Upper lobe of left lung (tissue), 6 donors: ENCODE measurements at regions not wholly inside any gene's neighbourhood (a gene's known extent, or its start where the extent isn't known, plus 50 kb on each side); places are given as distances from the start of the nearest gene placed in this dataset.

Experiments used
- ATAC-seq, 2 donors: fragments of 200-7000 bp; cut with Tn5 transposase; one replicate each; pipeline ENCODE4 v1.9.1; 2022; ENCODE audit warnings: mild to moderate bottlenecking in 2 of 2, moderate library complexity in 2 of 2; ENCODE audit not compliant: low FRiP score in 2 of 2
- DNase-seq, 2 donors: peaks; one replicate each; pipeline ENCODE4 v3.0.0-alpha.2; 2019 to 2020
- H3K27ac ChIP-seq, 4 donors: fragments of 200-600 bp; sonication (generic); one replicate each; pipeline ENCODE4 v1.5.1; 2016 to 2019
- H3K27me3 ChIP-seq, 4 donors: fragments of 200-600 bp; sonication (generic); one replicate each; pipeline ENCODE4 v1.5.1; 2017 to 2019
- H3K36me3 ChIP-seq, 4 donors: fragments of 200-600 bp; sonication (generic); one replicate each; pipeline ENCODE4 v1.5.1; 2016 to 2019
- H3K4me1 ChIP-seq, 4 donors: fragments of 200-600 bp; sonication (generic); one replicate each; pipeline ENCODE4 v1.5.1; 2018 to 2019
- H3K4me3 ChIP-seq, 4 donors: fragments of 200-600 bp; sonication (generic); one replicate each; pipeline ENCODE4 v1.5.1; 2017 to 2019; ENCODE audit warnings: mild to moderate bottlenecking in 2 of 4, moderate library complexity in 1 of 4
- H3K9me3 ChIP-seq, 4 donors: fragments of 200-600 bp; sonication (generic); one replicate each; pipeline ENCODE4 v1.5.1; 2018 to 2019
- CTCF ChIP-seq, 6 experiments: fragments of 450-650 bp in 4 of 6; fragments of 200-600 bp in 2 of 6; sonication (generic) in 2 of 6; IDR thresholded peaks; one replicate each; pipeline ENCODE4 v1.5.1; 2016 to 2019; ENCODE audit warnings: antibody characterized with exemption in 6 of 6
- EP300 ChIP-seq, 4 donors: sonication (generic); formaldehyde crosslinking; IDR thresholded peaks; one replicate each; pipeline ENCODE4 v1.5.1; 2017; ENCODE audit warnings: antibody characterized with exemption in 4 of 4, control low read depth in 2 of 4
- POLR2A ChIP-seq, 4 donors: fragments of 450-650 bp; IDR thresholded peaks; one replicate each; pipeline ENCODE4 v1.5.1; 2016 to 2017; ENCODE audit warnings: antibody characterized with exemption in 4 of 4, mild to moderate bottlenecking in 2 of 4
- POLR2AphosphoS5 ChIP-seq, 2 donors: sonication (generic); formaldehyde crosslinking; IDR thresholded peaks; one replicate each; pipeline ENCODE4 v1.5.1; 2017; ENCODE audit warnings: antibody characterized with exemption in 2 of 2
- WGBS, 2 donors: methylation state at CpG; one replicate each; pipeline ENCODE4 v1.1.5; 2017 to 2018; 5-methylcytosine and 5-hydroxymethylcytosine counted together
- donor health status: DM: no; HTN: no; CAD: no; lungs with moderate emphysema.
- donor health status: DM: no; HTN: yes; CAD: no; lungs with severe emphysema.

DNA sequence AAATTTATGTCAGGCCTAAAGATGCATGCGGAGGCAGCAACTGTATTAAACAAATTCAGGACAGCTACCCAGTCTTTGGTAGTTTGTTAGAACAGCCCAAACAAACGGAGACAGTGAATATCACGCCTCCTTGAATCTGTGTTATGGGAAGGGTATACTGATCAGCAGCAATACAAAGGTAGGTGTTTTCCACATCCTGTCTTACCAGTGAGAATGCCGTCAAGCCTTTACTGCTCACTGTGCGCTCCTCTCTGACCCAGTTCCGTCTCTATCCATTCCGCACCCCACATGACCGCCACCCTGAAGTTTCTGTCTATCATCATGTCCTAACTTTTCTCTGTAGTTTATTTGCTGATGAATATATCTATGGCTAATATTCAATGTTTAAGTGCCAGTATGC is 473.3 kb downstream of the LPIN1 start:
- H3K4me3 ChIP-seq = no peak overlapping the region
- ATAC-seq = no peak
- H3K9me3 ChIP-seq = peaks cover 0 to 16% (median 10%) of the 10 kb centered on the region in 4 donors
- H3K4me1 ChIP-seq = no peaks in the 10 kb centered on the region
- H3K27me3 ChIP-seq = no peaks in the 10 kb centered on the region
- WGBS, 2 donors = 95 to 98% methylated on average over 8 of the region's 8 CpGs
- no peak for TF ChIP-seq POLR2AphosphoS5 (IDR thresholded peaks at IDR 0.05)
- TF ChIP-seq EP300 (IDR thresholded peaks at IDR 0.05) = no peak
- no peak for TF ChIP-seq CTCF (IDR thresholded peaks at IDR 0.05)
- no peak for TF ChIP-seq POLR2A (IDR thresholded peaks at IDR 0.05)
- no peaks in the 10 kb centered on the region for H3K36me3 ChIP-seq
- H3K27ac ChIP-seq = no peak overlapping the region
- DNase-seq = no peak

DNA sequence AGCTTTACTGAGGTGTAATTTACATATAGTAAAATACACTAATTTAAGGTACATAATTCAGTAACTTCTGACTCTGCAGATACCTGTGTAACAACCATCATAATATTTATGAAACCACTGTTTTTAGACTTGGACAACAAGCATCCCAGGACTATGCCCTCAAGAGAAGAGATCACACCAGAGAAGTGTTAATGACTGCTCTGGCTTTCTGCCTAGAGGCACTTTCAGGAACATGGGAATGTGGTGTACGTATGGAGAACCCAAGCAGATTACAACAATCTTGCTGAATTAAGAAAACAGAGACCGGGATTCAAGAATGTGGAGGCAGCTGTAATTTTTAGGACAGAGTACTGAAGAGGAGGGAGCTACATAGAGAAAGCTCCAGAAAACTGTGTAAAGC is 475.2 kb downstream of the LPIN1 start:
- no peak for TF ChIP-seq EP300 (IDR thresholded peaks at IDR 0.05)
- TF ChIP-seq CTCF (IDR thresholded peaks at IDR 0.05) = no peak
- no peak for TF ChIP-seq POLR2A (IDR thresholded peaks at IDR 0.05)
- TF ChIP-seq POLR2AphosphoS5 (IDR thresholded peaks at IDR 0.05) = no peak

GRCh38 chr2:12222554-12222953 is 476.1 kb downstream of the LPIN1 start:
- H3K9me3 ChIP-seq = peaks cover 0 to 16% (median 10%) of the 10 kb centered on the region in 4 donors
- H3K4me1 ChIP-seq = no peaks in the 10 kb centered on the region
- H3K4me3 ChIP-seq = no peak overlapping the region
- H3K36me3 ChIP-seq = no peaks in the 10 kb centered on the region
- DNase-seq (no peak), ATAC-seq (no peak)
- no peak overlapping the region for H3K27ac ChIP-seq
- no peak for TF ChIP-seq POLR2AphosphoS5 (IDR thresholded peaks at IDR 0.05)
- H3K27me3 ChIP-seq = no peaks in the 10 kb centered on the region
- WGBS, 2 donors = 74 to 82% methylated on average over 1 of the region's 1 CpG

More for the DNA sequence above, 475.2 kb downstream of the LPIN1 start:
- DNase-seq (no peak), ATAC-seq (no peak)
- Histone ChIP-seq H3K27me3 (no peaks in the 10 kb centered on the region), H3K4me3 (no peak overlapping the region), H3K27ac (no peak overlapping the region), H3K4me1 (no peaks in the 10 kb centered on the region), H3K36me3 (no peaks in the 10 kb centered on the region), H3K9me3 (peaks cover 0 to 16% (median 10%) of the 10 kb centered on the region in 4 donors)
- WGBS, 2 donors = 52 to 73% methylated on average over 2 of the region's 2 CpGs

DNA sequence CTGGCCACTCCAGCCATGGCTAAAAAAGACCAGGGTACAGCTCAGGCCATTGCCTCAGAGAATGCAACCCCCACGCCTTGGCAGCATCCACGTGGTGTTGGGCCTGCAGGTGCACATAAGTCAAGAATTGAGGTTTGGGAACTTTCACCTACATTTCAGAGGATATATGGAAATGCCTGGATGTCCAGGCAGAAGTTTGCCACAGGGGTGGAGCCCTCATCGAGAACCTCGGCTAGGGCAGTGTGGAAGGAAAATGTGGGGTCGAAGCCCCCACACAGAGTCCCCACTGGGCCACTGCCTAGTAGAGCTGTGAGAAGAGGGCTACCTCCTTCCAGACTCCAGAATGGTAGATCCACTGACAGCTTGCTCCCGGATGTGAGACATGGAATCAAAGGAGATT is 477.3 kb downstream of the LPIN1 start:
- Histone ChIP-seq H3K9me3 (peaks cover 0 to 16% (median 10%) of the 10 kb centered on the region in 4 donors), H3K4me3 (no peak overlapping the region), H3K27me3 (no peaks in the 10 kb centered on the region), H3K4me1 (no peaks in the 10 kb centered on the region), H3K27ac (no peak overlapping the region), H3K36me3 (no peaks in the 10 kb centered on the region)
- TF ChIP-seq POLR2AphosphoS5 (IDR thresholded peaks at IDR 0.05) = no peak
- no peak for TF ChIP-seq EP300 (IDR thresholded peaks at IDR 0.05)
- no peak for TF ChIP-seq POLR2A (IDR thresholded peaks at IDR 0.05)
- no peak for TF ChIP-seq CTCF (IDR thresholded peaks at IDR 0.05)
- DNase-seq = no peak
- WGBS, 2 donors = 92 to 97% methylated on average over 6 of the region's 6 CpGs
- no peak for ATAC-seq

DNA sequence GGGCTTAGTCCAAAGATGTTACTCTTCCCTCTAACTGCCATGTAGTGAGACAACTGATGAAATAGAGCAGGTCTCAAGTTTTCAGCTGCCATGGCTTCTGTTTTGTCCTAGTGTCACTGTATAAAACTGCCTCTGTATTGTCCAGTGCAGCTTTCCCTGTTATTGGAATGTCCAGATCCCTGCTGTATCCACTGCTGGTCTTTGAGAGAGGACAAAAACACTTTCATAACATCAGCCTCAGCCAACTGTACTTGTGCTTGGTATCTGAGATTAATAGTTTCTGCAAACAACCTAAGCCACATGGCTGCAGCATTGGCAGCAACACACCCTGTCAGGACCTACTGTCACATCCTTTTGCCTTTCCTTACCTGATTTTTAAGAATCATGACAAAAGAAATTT is 480.2 kb downstream of the LPIN1 start:
- peaks cover 0 to 16% (median 10%) of the 10 kb centered on the region in 4 donors for H3K9me3 ChIP-seq
- DNase-seq (no peak), ATAC-seq (no peak)
- no peaks in the 10 kb centered on the region for H3K36me3 ChIP-seq
- TF ChIP-seq EP300 (IDR thresholded peaks at IDR 0.05) (no peak), POLR2AphosphoS5 (IDR thresholded peaks at IDR 0.05) (no peak), POLR2A (IDR thresholded peaks at IDR 0.05) (no peak), CTCF (IDR thresholded peaks at IDR 0.05) (no peak)
- no peak overlapping the region for H3K27ac ChIP-seq
- H3K27me3 ChIP-seq = no peaks in the 10 kb centered on the region
- no peaks in the 10 kb centered on the region for H3K4me1 ChIP-seq
- H3K4me3 ChIP-seq = no peak overlapping the region
